Large intestine (tissue), 3 donors: ENCODE measurements at regions not wholly inside any gene's neighbourhood (a gene's known extent, or its start where the extent isn't known, plus 50 kb on each side); places are given as distances from the start of the nearest gene placed in this dataset.

ENCODE experiments used
- DNase-seq, 2 donors: peaks; one replicate each; pipeline versions ENCODE4 v3.0.0 to v3.0.0-alpha.2; 2013
- H3K27ac ChIP-seq: one replicate; pipeline ENCODE4 v1.5.1; 2013; ENCODE audit warnings: low read length
- H3K27me3 ChIP-seq: 2 replicates; pipeline ENCODE4 v1.6.1; 2013; ENCODE audit warnings: low read length; ENCODE audit not compliant: control insufficient read depth, insufficient read depth
- H3K36me3 ChIP-seq: 2 replicates; pipeline ENCODE4 v1.6.1; 2013; ENCODE audit warnings: low read length; ENCODE audit not compliant: control insufficient read depth, insufficient read depth
- H3K4me1 ChIP-seq: one replicate; pipeline ENCODE4 v1.6.1; 2013; ENCODE audit warnings: low read length; ENCODE audit not compliant: control insufficient read depth, insufficient read depth
- H3K4me3 ChIP-seq: one replicate; pipeline ENCODE4 v1.5.1; 2013; ENCODE audit warnings: low read length
- H3K9me3 ChIP-seq: one replicate; pipeline ENCODE4 v1.6.1; 2013; ENCODE audit warnings: mild to moderate bottlenecking, low read depth, low read length, moderate library complexity; ENCODE audit not compliant: control insufficient read depth
- WGBS: methylation state at CpG from one replicate; pipeline ENCODE4 v1.1.5; 2013; ENCODE audit warnings: low lambda C conversion rate; ENCODE audit not compliant: insufficient coverage; 5-methylcytosine and 5-hydroxymethylcytosine counted together

GRCh38 chr21:28516991-28517592 lies 475.6 kb downstream of the LTN1 start:
- H3K9me3 ChIP-seq = no peaks in the 10 kb centered on the region
- H3K4me3 ChIP-seq = no peak overlapping the region
- no peaks in the 10 kb centered on the region for H3K27me3 ChIP-seq
- H3K27ac ChIP-seq = no peak overlapping the region
- H3K36me3 ChIP-seq = no peaks in the 10 kb centered on the region
- DNase-seq = peak; percentile 53 to 69
- no peaks in the 10 kb centered on the region for H3K4me1 ChIP-seq
- WGBS = 17% methylated on average over 1 of the region's 6 CpGs

- H3K4me3 ChIP-seq = no peak overlapping the region
- no peaks in the 10 kb centered on the region for H3K9me3 ChIP-seq
- DNase-seq = no peak
- no peaks in the 10 kb centered on the region for H3K4me1 ChIP-seq
- no peaks in the 10 kb centered on the region for H3K27me3 ChIP-seq
- no peaks in the 10 kb centered on the region for H3K36me3 ChIP-seq
- 100% methylated on average over 1 of the region's 1 CpG for WGBS
- H3K27ac ChIP-seq = no peak overlapping the region
These were observed 476.7 kb downstream of the LTN1 start for GRCh38 chr21:28516021-28516420.

GRCh38 chr21:28513428-28513827 lies 479.2 kb downstream of the LTN1 start:
- Histone ChIP-seq H3K36me3 (no peaks in the 10 kb centered on the region), H3K4me3 (no peak overlapping the region), H3K9me3 (no peaks in the 10 kb centered on the region), H3K27me3 (no peaks in the 10 kb centered on the region), H3K27ac (no peak overlapping the region), H3K4me1 (no peaks in the 10 kb centered on the region)
- peak in 1 of 2 donors; percentile 48 for DNase-seq
- 0% methylated on average over 1 of the region's 1 CpG for WGBS

- H3K27me3 ChIP-seq = no peaks in the 10 kb centered on the region
- WGBS = no CpG with 5 or more reads among the region's 3 CpGs
- H3K27ac ChIP-seq = no peak overlapping the region
- H3K4me3 ChIP-seq = no peak overlapping the region
- no peaks in the 10 kb centered on the region for H3K36me3 ChIP-seq
- DNase-seq = peak in 1 of 2 donors; percentile 37
- no peaks in the 10 kb centered on the region for H3K4me1 ChIP-seq
- peaks cover 10% of the 10 kb centered on the region for H3K9me3 ChIP-seq
These were observed 483.6 kb downstream of the LTN1 start for GRCh38 chr21:28509031-28509430.

- Histone ChIP-seq H3K27ac (no peak overlapping the region), H3K27me3 (no peaks in the 10 kb centered on the region), H3K4me3 (no peak overlapping the region), H3K36me3 (no peaks in the 10 kb centered on the region), H3K4me1 (no peaks in the 10 kb centered on the region), H3K9me3 (peaks cover 10% of the 10 kb centered on the region)
- no peak for DNase-seq
These were observed 484.6 kb downstream of the LTN1 start for GRCh38 chr21:28508126-28508525.

GRCh38 chr21:28496517-28496916 lies 496.2 kb downstream of the LTN1 start:
- H3K4me1 ChIP-seq = no peaks in the 10 kb centered on the region
- H3K27me3 ChIP-seq = no peaks in the 10 kb centered on the region
- H3K4me3 ChIP-seq = no peak overlapping the region
- no peaks in the 10 kb centered on the region for H3K9me3 ChIP-seq
- no peak overlapping the region for H3K27ac ChIP-seq
- no peaks in the 10 kb centered on the region for H3K36me3 ChIP-seq
- no peak for DNase-seq

GRCh38 chr21:28492127-28492526 lies 500.6 kb downstream of the LTN1 start:
- Histone ChIP-seq H3K27me3 (no peaks in the 10 kb centered on the region), H3K4me1 (no peaks in the 10 kb centered on the region), H3K4me3 (no peak overlapping the region), H3K27ac (no peak overlapping the region), H3K9me3 (no peaks in the 10 kb centered on the region), H3K36me3 (no peaks in the 10 kb centered on the region)
- no peak for DNase-seq
- no CpG with 5 or more reads among the region's 4 CpGs for WGBS

GRCh38 chr21:28489821-28490350 lies 502.8 kb downstream of the LTN1 start:
- H3K27ac ChIP-seq = no peak overlapping the region
- no peaks in the 10 kb centered on the region for H3K9me3 ChIP-seq
- no CpG with 5 or more reads among the region's 3 CpGs for WGBS
- H3K36me3 ChIP-seq = no peaks in the 10 kb centered on the region
- DNase-seq = no peak
- H3K4me1 ChIP-seq = no peaks in the 10 kb centered on the region
- no peak overlapping the region for H3K4me3 ChIP-seq
- H3K27me3 ChIP-seq = no peaks in the 10 kb centered on the region

GRCh38 chr21:28489162-28489561 lies 503.5 kb downstream of the LTN1 start:
- Histone ChIP-seq H3K4me3 (no peak overlapping the region), H3K27ac (no peak overlapping the region), H3K4me1 (no peaks in the 10 kb centered on the region), H3K9me3 (no peaks in the 10 kb centered on the region), H3K36me3 (no peaks in the 10 kb centered on the region), H3K27me3 (no peaks in the 10 kb centered on the region)
- no peak for DNase-seq
- 100% methylated on average over 1 of the region's 7 CpGs for WGBS

GRCh38 chr21:28487455-28488070 lies 505.1 kb downstream of the LTN1 start:
- Histone ChIP-seq H3K27ac (no peak overlapping the region), H3K27me3 (no peaks in the 10 kb centered on the region), H3K9me3 (no peaks in the 10 kb centered on the region), H3K4me3 (no peak overlapping the region), H3K36me3 (no peaks in the 10 kb centered on the region), H3K4me1 (no peaks in the 10 kb centered on the region)
- no peak for DNase-seq
- 96% methylated on average over 4 of the region's 9 CpGs for WGBS
